Activated naive CD4-positive, alpha-beta T cell treated with anti-CD3 and anti-CD28 coated beads, Interleukin-2, amount 50 U/mL, for 72 hours (primary cell): ENCODE measurements at regions not wholly inside any gene's neighbourhood (a gene's known extent, or its start where the extent isn't known, plus 50 kb on each side); places are given as distances from the start of the nearest gene placed in this dataset.

Source experiments
- ATAC-seq, 2 donors: fragments of 150-1000 bp; cut with Tn5 transposase; 2 replicates each; pipeline ENCODE4 v1.10.0; 2021; ENCODE audit warnings: mild to moderate bottlenecking in 2 of 2, moderate library complexity in 2 of 2
- DNase-seq, 2 donors: peaks; one replicate each; pipeline ENCODE4 v3.0.0; 2021 to 2022; ENCODE audit warnings: low spot score in 2 of 2
- H3K27ac Mint-ChIP-seq, 2 donors: one replicate each; pipeline ENCODE4 v1.8.0; 2022; ENCODE audit warnings: mild to moderate bottlenecking in 2 of 2, mixed read lengths in 2 of 2
- H3K36me3 Mint-ChIP-seq, 2 donors: one replicate each; pipeline ENCODE4 v1.8.0; 2022; ENCODE audit warnings: mixed read lengths in 2 of 2
- H3K9me3 Mint-ChIP-seq, 2 donors: one replicate each; pipeline ENCODE4 v1.8.0; 2022; ENCODE audit warnings: mixed read lengths in 2 of 2

DNA sequence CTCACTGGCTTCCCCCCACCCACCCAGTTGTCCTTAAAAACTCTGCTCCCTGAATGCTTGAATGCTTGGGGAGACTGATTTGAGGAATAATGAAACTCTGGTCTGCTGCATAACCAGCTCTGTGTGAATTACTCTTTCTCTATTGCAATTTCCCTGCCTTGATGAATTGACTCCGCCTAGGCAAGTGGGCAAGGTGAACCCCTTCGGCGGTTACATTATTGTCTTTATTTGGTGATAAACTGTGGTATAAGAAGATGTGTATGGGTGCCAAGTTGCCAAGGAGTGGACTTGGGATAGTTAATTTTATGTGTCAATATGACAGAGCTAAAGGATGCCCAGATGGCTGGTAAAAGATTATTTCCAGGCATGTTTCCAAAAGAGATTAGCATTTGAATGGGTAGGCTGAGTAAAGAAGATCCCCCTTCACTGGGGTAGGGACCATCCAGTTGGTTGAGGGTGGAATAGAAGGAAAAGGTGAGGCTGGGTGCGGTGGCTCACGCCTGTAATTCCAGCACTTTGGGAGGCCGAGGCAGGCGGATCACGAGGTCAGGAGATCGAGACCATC is 98.5 kb upstream of the HAAO start:
- no peaks in the 10 kb centered on the region for H3K36me3 Mint-ChIP-seq
- peak overlapping the region in 1 of 2 donors; percentile 44 for H3K27ac Mint-ChIP-seq
- peaks cover 0 to 4% of the 10 kb centered on the region in 2 donors for H3K9me3 Mint-ChIP-seq
- no peak for ATAC-seq
- DNase-seq: no peak

DNA sequence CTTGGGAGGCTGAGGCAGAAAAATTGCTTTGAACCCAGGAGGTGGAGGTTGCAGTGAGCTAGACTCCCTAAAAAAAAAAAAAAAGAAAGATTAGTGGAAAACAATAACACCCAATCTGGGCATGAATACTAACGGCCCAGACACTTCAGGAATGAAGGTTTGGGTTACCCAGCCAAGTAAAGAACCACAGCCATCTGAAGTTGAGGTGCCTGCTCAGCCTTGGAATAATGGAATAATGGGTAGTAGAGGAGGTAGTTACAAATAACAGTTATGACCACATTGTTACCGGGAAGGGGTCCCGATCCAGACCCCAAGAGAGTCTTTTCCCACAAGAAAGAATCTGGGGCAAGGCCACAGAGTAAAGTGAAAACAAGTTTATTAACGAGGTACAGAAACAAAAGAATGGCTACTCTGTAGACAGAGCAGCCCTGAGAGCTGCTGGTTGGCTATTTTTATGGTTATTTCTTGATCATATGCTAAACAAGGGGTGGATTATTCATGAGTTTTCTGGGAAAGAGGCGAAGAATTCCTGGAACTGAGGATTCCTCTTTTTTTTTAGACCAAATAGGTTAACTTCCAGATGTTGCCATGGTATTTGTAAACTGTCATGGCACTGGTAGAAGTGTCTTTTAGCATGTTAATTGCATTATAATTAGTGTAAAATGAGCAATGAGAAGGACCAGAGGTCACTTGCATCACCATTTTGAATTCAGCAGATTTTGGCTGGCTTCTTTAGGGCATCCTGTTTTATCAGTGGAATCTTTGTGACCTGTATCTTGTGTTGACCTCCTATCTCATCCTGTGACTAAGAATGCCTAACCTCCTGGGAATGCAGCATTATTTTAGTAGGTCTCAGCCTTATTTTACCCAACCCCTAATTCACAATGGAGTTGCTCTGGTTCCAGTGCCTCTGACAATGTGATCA is 96.2 kb upstream of the HAAO start:
- Mint-ChIP-seq H3K36me3 (no peaks in the 10 kb centered on the region), H3K27ac (no peak overlapping the region), H3K9me3 (peaks cover 0 to 4% of the 10 kb centered on the region in 2 donors)
- no peak for DNase-seq
- no peak for ATAC-seq

DNA sequence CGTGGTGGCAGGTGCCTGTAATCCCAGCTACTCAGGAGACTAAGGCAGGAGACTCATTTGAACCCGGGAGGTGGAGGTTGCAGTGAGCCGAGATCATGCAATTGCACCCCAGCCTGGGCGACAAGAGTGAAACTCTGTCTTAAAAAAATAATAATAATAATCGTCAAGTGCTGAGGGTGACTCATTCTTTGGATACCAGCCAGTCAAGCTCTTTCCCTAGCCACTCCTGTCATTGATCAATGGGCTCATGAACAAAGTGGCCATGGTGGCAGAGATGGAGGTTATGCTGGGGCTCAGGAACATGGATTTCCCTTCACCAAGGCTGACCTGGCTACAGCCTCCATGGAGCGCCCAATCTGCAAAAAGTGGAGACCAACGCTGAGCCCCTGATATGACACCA is 94.5 kb upstream of the HAAO start:
- Mint-ChIP-seq H3K9me3 (peaks cover 0 to 9% of the 10 kb centered on the region in 2 donors), H3K27ac (no peak overlapping the region), H3K36me3 (no peaks in the 10 kb centered on the region)
- no peak for ATAC-seq
- no peak for DNase-seq

DNA sequence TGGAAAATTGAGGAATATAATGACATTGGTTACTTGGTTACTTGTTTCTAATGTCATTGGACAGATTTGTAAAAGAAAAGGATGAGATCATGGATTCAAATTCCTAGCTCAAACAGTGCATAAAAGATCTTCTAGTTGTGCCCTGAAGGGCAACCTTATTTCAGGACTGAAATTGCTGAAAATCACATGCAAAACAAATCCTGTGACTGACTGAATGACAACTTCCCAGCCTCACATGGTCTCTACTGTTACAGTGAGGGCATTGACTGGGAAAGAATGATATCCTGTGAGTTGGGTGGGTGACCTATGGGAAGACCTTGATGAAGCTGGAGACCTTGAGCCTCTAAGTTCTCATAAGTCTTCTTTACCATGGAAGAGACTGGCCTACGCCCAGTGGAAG is 90.4 kb upstream of the HAAO start:
- no peak overlapping the region for H3K27ac Mint-ChIP-seq
- ATAC-seq (no peak), DNase-seq (no peak)
- H3K36me3 Mint-ChIP-seq: no peaks in the 10 kb centered on the region
- H3K9me3 Mint-ChIP-seq: peaks cover 0 to 10% of the 10 kb centered on the region in 2 donors

DNA sequence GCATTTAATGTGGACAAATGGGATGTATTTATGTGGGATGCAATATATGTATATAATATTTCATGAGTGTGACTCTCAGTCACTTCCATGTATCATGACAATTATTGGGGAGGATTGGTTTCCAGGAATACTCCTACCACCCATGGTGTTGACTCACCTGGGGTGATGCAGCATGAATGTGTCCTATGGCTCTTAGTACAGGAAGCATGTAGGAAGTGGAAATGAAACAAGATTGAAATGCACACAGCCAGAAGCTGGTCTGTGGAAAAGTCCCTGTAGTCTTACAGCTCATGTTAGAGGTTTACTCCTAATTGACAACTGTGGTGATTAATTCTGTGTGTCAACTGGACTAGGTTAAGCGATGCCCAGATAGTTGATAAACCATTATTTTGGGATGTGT is 89.3 kb upstream of the HAAO start:
- H3K36me3 Mint-ChIP-seq: no peaks in the 10 kb centered on the region
- DNase-seq: no peak
- H3K9me3 Mint-ChIP-seq: peaks cover 0 to 10% of the 10 kb centered on the region in 2 donors

DNA sequence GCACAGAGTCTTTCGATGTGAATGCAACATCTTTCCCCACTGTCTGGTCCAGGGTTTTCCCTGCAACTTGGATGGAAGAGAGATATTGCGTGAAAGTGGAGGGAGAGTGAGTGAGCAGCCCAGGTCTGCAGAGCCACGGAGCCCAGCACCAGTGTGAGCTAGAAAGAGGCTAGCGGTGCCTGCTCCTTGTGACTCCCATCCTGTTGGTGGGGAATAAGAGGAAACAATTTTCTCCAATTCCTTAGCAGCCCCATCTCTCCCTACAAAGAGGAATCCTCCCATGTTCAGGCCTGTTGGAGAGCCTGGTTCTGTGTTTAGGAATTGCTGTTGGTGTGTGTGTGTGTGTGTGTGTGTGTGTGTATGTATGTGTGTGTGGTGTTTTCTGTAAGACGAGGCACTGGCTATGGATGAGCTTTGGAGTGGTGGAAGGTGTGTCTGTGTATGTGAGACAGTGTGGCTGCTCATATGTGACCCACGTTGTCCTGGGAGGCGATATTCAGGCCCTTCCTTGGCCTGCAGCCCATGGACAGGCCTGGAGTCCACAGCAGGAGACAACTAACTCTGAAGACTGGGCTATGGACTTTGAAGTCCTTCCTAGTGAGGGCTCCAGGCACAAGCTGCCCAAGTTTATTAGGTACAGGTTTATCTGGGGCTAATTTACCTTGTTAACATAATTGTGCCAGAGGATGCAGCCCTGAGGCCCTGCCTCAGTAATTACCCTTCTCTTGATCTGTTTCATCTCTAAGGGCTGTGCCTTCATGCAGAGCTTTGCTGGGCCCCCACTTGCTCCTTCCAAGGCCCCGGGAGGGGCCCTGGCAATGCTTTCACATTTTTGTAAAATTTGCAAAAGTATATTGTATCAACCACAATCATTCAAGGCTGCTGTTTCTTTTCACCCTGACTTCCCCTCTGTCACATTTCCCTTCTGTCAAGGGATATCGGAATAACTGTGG is 88.6 kb upstream of the HAAO start:
- peak overlapping the region in 1 of 2 donors; percentile 65 for H3K27ac Mint-ChIP-seq

More for the DNA sequence above, 89.3 kb upstream of the HAAO start:
- H3K27ac Mint-ChIP-seq: no peak overlapping the region
- peak; percentile 51 to 57 for ATAC-seq

DNA sequence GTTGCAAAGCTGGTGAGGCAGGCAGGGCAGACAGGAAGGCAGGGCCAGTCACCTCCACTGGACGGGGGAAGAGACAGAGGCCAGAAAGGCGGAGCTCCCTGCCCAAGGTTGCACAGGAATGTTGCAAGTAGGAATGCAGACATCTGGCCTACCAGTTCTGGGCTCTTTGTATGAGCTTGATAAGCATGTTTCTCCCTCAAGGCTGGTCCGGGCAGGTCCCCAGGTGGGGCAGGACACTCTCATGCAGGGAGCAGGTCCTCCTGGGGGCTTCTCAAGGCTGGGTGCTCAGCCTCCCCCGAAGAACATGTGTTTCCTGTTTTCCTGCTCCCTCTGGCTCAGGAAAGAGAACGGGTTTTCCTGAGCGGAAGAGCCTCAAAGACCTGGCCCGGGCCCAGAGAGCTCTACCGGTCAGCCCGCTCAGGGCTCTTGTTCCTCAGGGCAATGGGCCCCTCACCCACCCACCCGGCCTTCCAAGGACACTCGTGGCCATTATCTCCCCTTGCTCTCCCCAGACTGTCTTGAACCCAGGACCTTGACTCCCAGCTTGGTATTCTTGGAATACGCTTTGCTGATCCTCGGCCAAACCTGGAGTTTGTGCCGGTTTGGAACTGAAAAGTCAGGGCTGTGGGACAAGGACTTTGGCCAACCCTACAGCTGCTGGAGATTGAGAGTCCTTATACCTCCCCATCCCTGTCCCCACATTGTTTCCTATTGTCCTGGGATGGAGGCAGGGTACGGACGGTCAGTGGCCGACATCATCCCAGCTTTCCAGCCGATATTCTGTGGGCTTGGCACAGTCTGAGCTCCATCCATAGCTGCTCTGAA is 87.7 kb upstream of the HAAO start:
- Mint-ChIP-seq H3K36me3 (no peaks in the 10 kb centered on the region), H3K27ac (peak overlapping the region in 1 of 2 donors; percentile 74)
- no peak for ATAC-seq

More for the DNA sequence above, 88.6 kb upstream of the HAAO start:
- H3K36me3 Mint-ChIP-seq: no peaks in the 10 kb centered on the region
- ATAC-seq (no peak), DNase-seq (no peak)
- peaks cover 0 to 10% of the 10 kb centered on the region in 2 donors for H3K9me3 Mint-ChIP-seq

DNA sequence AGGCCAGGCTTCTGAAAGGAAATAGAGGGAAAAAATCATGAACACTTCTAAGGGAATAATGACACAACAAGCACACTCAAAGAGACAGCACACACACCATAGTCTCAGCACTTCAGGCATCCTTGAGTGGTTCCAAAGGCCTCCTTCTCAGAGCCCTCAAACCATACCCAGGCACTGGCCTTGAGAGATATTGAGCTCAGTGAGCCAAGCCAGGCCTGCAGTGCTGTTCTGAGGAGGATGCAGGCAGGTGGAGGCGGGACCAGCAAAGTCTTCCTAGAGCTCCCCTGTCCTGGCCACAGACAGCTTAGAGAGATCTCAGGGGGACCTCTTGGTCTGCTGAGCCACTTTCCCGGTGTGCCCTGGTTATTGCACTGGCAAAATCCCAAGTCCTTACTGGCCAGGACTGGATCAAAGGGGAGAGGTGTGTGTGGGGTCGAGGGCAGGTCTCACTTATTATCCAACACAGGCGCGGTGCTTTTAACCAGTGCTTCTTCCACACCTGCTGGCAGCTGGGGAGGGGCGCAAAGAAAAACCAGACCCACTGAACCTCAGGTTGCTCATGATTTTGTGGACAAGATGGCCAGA is 86.8 kb upstream of the HAAO start:
- no peak for ATAC-seq
- H3K27ac Mint-ChIP-seq: peak overlapping the region; percentile 22 to 74

More for the DNA sequence above, 87.7 kb upstream of the HAAO start:
- peaks cover 0 to 10% of the 10 kb centered on the region in 2 donors for H3K9me3 Mint-ChIP-seq
- no peak for DNase-seq

DNA sequence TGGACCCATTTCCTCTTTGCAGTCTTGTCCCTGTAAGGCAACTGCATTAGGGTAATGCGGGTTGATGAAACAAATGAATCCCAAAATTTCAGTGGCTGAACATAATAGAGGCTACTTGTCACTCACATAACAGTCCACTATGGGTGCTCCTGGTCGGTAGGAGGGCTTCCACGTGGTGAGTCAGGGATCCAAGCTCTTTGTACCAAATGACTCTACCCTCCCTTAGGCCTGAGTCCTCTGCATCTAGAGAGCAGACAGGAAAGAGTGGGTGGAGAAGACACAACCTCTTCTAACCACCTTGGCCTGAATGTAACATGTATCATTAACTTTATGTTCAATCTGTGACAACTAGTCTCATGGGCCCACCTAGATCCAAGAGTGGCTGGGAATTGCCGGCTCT is 86.2 kb upstream of the HAAO start:
- no peaks in the 10 kb centered on the region for H3K36me3 Mint-ChIP-seq
- H3K27ac Mint-ChIP-seq: peak overlapping the region; percentile 22 to 74

More for the DNA sequence above, 86.8 kb upstream of the HAAO start:
- no peak for DNase-seq
- Mint-ChIP-seq H3K36me3 (no peaks in the 10 kb centered on the region), H3K9me3 (peaks cover 0 to 10% of the 10 kb centered on the region in 2 donors)

DNA sequence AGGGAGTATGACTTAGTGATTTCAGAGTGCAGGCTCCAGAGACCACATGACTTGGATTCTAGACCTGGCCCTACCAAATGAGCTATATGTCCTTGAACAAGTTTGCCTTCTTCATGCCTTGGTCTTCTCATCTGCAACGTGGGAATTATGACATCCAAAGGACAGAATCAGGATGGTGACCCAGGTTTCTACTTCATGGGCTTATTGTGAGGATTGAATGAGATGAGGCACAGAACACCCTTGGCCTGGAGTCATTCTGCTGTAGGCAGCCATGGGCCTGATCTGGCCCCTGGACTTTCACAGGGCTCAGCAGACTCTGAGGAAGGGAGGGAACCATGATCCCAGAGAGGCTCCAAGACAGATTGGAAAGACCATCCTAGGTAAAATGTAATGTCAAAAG is 85.6 kb upstream of the HAAO start:
- no peak for DNase-seq

More for the DNA sequence above, 86.2 kb upstream of the HAAO start:
- peak in 1 of 2 donors; percentile 18 for DNase-seq
- H3K9me3 Mint-ChIP-seq: peaks cover 0 to 10% of the 10 kb centered on the region in 2 donors
- peak; percentile 87 to 95 for ATAC-seq

DNA sequence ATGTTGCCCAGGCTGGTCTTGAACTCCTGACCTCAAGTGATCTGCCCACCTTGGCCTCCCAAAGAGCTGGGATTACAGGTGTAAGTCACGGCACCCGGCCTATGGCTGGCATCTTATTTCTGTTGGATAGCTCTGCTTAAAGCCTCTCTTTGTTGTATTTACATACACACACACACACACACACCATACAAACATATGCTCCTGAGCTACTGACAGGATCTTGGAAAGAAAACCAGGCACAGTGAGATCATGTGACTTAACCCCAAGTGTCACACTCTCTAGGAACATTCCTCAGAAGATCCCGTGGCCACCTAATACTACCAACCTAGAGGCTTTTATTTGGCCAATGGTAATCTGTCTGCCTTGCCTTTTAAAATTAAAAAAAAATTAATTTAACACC is 85.1 kb upstream of the HAAO start:
- no peaks in the 10 kb centered on the region for H3K36me3 Mint-ChIP-seq
- H3K27ac Mint-ChIP-seq: no peak overlapping the region
- peaks cover 0 to 9% of the 10 kb centered on the region in 2 donors for H3K9me3 Mint-ChIP-seq
- DNase-seq (no peak), ATAC-seq (no peak)

More for the DNA sequence above, 85.6 kb upstream of the HAAO start:
- ATAC-seq: no peak
- Mint-ChIP-seq H3K27ac (no peak overlapping the region), H3K9me3 (peaks cover 0 to 10% of the 10 kb centered on the region in 2 donors), H3K36me3 (no peaks in the 10 kb centered on the region)

DNA sequence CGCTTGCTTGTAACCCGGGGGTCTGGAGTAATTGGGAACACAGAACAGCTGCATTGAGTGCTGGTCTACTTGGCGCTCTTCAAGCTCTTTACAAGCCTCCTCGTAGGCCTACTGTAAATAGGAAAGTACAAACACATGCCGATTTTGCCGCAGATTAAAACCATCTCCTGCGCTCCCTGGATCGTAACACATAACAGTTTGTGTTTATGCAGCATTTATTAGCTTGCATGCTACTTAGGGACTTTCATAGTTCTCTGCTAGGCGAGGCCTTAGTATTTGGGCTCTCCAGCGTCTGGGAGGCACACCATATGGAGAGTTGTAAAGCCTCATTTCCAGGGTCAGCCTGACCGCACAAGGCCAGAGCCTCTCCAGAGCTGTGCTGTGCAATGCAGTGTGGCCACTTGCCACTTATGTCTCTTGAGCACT is 84.0 kb upstream of the HAAO start:
- Mint-ChIP-seq H3K9me3 (peaks cover 0 to 3% of the 10 kb centered on the region in 2 donors), H3K36me3 (no peaks in the 10 kb centered on the region), H3K27ac (no peak overlapping the region)
- no peak for DNase-seq
- no peak for ATAC-seq

DNA sequence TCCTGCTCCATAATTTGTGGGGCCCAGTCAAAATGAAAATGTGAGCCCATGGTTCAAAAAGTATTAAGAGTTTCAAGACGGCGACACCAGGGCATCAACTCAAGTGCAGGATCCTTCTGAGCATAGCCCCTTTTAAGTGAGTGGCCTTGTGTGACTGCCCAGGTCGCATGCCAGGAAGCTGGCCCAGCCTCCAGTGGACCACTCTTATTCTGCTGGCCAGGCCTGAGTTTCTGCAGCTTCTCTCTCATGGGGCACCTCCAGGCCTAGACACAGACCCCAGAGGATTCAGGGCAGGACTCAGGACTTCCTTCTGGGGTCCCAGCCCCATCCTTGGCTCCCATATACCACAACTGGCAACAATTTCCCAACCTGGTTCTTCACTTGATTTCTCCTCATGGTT is 83.5 kb upstream of the HAAO start:
- no peak overlapping the region for H3K27ac Mint-ChIP-seq
- DNase-seq: no peak
- no peak for ATAC-seq
- H3K36me3 Mint-ChIP-seq: no peaks in the 10 kb centered on the region
- H3K9me3 Mint-ChIP-seq: peaks cover 0 to 3% of the 10 kb centered on the region in 2 donors

DNA sequence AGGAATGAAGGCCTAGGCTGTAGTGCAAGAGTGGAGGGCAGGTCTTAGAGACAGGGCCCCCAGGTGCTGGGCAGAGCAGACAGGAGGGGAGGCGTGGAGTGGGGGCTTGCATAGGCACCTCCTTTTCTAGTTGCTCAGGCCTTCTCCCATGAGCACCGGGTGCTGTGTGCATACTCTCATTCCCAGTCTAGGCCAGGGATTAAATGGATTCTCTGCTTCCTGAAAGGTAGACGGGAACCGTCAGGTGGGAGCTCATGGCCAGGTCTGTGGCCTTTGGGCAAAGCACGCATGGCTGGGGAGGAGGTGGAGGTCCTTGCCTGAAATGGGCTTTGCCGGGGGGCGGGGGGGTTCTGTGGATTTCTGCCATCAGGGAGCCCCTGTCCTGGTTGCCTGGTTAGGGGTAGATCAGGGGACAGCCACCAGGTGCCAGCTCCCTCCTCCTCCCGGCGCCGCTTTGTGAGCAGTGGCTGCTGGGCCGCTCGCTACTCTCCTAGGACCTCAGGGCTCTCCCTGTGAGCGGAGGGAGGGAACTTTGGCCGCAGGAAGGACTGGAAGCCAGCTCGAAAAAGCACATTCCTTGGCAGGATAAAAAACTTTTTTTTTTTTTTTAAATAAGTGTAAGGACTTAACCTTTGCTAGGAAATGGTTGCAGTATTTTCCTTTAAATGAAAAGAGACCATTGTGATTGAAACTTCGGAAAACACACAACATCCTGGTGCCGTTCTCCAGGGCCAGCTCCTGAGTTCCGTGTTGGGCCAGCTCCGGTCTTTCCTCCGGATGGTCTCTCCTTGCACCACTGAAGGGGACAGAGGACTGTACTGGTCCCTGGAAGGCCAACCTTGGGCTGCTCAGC is 82.8 kb upstream of the HAAO start:
- no peak overlapping the region for H3K27ac Mint-ChIP-seq
- H3K9me3 Mint-ChIP-seq: peaks cover 0 to 3% of the 10 kb centered on the region in 2 donors
- H3K36me3 Mint-ChIP-seq: no peaks in the 10 kb centered on the region
- ATAC-seq (no peak), DNase-seq (no peak)

DNA sequence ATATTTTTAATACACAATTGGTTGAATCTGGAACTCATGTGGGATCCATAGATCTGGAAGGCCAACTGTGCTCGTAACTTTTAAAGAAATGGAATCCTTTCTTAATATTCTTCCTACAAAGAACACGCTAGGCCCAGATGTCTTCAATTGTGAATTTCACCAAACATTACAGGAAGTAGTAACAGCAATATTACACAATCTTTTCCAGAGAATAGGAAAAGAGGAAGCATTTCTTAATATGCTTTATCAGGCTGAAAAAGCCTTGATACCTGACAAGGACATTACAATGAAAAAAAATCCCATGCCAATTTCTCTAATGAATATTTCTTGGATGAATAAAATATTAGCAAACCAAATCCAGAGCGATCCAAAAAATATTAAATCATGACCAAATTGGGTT is 80.3 kb upstream of the HAAO start:
- Mint-ChIP-seq H3K36me3 (peaks cover 7 to 10% of the 10 kb centered on the region in 2 donors), H3K27ac (no peak overlapping the region), H3K9me3 (peaks cover 15 to 18% of the 10 kb centered on the region in 2 donors)
- no peak for DNase-seq
- ATAC-seq: no peak
